ENCODE measurements at regions not wholly inside any gene's neighbourhood (a gene's known extent, or its start where the extent isn't known, plus 50 kb on each side); places are given as distances from the start of the nearest gene placed in this dataset.
"Not testable (repeated sequence)": the region's sequence is repeated elsewhere in the genome, so short reads cannot be mapped to it uniquely, and the experiment has no call there.

DNA sequence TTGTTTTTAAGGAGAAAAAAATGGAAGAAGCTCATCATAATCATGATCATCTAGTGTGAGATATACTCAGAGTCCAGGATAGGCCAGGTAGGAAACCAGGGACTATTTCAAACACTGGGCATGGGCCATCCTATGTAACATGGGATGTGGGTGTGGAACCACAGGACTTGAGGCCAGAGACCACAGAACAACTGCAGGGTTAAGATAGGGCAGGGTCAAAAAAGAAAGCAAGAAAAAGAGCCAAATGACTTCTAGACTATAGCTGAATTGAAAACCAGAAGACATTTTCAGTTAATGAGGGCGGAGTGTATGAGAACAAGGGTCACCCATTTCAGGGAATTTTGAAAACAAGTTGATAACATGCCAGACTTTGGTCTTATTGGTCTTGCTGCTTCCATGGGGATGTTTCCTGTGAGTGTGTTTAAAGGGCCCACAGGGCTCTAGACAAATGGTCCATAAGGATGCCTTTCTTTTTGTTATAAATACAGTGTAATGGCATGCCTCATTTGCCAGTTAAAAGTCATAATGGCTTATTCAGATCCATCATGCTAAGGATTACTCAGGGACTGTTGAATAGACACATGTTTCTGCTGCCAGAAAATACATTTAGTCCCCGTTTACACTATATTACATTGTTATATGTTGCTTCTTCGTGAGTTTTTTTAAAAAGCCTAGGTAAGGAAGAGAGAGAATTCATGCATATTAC lies 182.0 kb upstream of the C21orf91 start:
- Mint-ChIP-seq H3K36me3 (ENCODE audit: low read depth) (no peaks in the 10 kb centered on the region), H3K4me3 (ENCODE audit: low read depth) (no peak overlapping the region), H3K9me3 (peaks cover 4% of the 10 kb centered on the region), H3K27me3 (ENCODE audit: low read depth) (no peaks in the 10 kb centered on the region), H3K27ac (no peak overlapping the region), H3K4me1 (ENCODE audit: low read depth) (no peaks in the 10 kb centered on the region)
- intact Hi-C loops (cut with micrococcal nuclease): no loop called here
- no peak for DNase-seq (ENCODE audit: low spot score)

DNA sequence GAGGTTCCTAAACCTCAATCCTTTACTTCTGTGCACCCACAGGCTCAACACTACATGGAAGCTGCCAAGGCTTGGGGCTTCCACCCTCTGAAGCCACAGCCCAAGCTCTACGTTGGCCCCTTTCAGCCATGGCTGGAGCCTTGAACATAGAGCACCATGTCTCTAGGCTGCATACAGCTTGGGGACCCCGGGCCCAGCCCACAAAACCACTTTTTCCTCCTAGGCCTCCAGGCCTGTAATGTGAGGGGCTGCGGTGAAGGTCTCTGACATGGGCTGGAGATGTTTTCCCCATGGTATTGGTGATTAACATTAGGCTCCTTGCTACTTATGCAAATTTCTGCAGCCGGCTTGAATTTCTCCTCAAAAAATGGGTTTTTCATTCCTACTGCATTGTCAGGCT lies 179.4 kb upstream of the C21orf91 start:
- H3K36me3 Mint-ChIP-seq (ENCODE audit: low read depth); H3K27ac Mint-ChIP-seq; H3K4me3 Mint-ChIP-seq (ENCODE audit: low read depth); H3K27me3 Mint-ChIP-seq (ENCODE audit: low read depth); intact Hi-C loops (cut with micrococcal nuclease); DNase-seq (ENCODE audit: low spot score); H3K4me1 Mint-ChIP-seq (ENCODE audit: low read depth): not testable (repeated sequence)
- H3K9me3 Mint-ChIP-seq: peaks cover 20% of the 10 kb centered on the region

DNA sequence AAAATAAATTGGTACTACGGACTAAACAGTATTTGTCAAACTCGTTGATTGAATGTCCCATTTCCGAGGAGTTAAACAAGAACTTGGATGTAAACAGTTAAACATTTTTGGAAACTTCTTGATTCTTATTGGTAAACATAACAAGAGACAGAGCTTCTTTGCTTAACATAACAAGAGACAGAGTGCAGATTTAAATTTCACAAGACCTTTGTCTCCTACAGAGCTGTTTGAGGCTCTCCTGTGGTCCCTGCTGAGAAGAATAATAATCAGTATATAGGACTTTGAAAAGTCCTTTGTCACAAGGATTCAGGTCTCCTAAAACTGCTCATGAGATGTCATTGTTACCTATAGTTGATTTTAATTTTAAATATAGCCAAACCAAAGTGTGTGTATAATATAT lies 170.6 kb upstream of the C21orf91 start:
- no peak for DNase-seq (ENCODE audit: low spot score)
- no peaks in the 10 kb centered on the region for H3K36me3 Mint-ChIP-seq (ENCODE audit: low read depth)
- no peak overlapping the region for H3K27ac Mint-ChIP-seq
- no peaks in the 10 kb centered on the region for H3K27me3 Mint-ChIP-seq (ENCODE audit: low read depth)
- H3K9me3 Mint-ChIP-seq: peaks cover 8% of the 10 kb centered on the region
- H3K4me3 Mint-ChIP-seq (ENCODE audit: low read depth): no peak overlapping the region
- intact Hi-C loops (cut with micrococcal nuclease): no loop called here
- no peaks in the 10 kb centered on the region for H3K4me1 Mint-ChIP-seq (ENCODE audit: low read depth)

GRCh38 chr21:17988102-17988437 lies 168.9 kb upstream of the C21orf91 start:
- Mint-ChIP-seq H3K9me3 (no peaks in the 10 kb centered on the region), H3K27me3 (ENCODE audit: low read depth) (no peaks in the 10 kb centered on the region), H3K36me3 (ENCODE audit: low read depth) (no peaks in the 10 kb centered on the region), H3K4me3 (ENCODE audit: low read depth) (no peak overlapping the region), H3K4me1 (ENCODE audit: low read depth) (no peaks in the 10 kb centered on the region), H3K27ac (no peak overlapping the region)
- no peak for DNase-seq (ENCODE audit: low spot score)
- intact Hi-C loops (cut with micrococcal nuclease): no loop called here

DNA sequence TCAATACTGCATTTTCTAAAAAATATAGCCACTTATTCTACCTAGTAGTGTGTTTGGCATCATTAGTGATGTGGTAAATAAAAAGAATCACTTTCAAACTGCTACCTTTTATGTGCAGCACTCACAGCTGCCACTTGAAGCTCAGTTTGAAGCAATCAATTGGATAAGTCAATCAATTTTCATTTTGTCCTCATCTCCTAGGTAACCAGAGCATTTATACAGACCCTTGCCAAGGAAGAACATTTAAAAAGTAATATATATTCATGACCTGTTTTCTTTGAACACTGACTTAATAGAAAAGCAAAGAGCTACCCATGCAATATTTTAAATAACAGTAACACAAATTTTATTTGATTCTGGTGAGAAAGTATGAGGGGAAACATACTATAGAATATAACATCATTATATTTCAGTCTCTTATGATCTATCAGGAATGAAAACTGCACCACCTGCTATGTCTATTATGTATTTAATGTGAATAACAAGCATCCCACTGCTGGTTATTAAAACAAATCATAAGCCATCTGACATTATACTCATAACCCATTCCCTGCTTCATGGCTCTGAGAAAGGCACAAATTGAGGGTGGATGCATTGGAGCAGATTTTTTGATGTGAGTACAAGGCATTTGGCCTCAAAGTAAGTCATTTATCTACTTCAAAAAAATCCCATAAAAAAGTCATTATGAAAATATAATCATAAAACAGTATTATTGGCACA lies 168.4 kb upstream of the C21orf91 start:
- intact Hi-C loops (cut with micrococcal nuclease): no loop called here
- no peaks in the 10 kb centered on the region for H3K9me3 Mint-ChIP-seq
- no peaks in the 10 kb centered on the region for H3K27me3 Mint-ChIP-seq (ENCODE audit: low read depth)
- no peak overlapping the region for H3K4me3 Mint-ChIP-seq (ENCODE audit: low read depth)
- no peak for DNase-seq (ENCODE audit: low spot score)
- H3K27ac Mint-ChIP-seq: no peak overlapping the region
- no peaks in the 10 kb centered on the region for H3K4me1 Mint-ChIP-seq (ENCODE audit: low read depth)
- no peaks in the 10 kb centered on the region for H3K36me3 Mint-ChIP-seq (ENCODE audit: low read depth)

DNA sequence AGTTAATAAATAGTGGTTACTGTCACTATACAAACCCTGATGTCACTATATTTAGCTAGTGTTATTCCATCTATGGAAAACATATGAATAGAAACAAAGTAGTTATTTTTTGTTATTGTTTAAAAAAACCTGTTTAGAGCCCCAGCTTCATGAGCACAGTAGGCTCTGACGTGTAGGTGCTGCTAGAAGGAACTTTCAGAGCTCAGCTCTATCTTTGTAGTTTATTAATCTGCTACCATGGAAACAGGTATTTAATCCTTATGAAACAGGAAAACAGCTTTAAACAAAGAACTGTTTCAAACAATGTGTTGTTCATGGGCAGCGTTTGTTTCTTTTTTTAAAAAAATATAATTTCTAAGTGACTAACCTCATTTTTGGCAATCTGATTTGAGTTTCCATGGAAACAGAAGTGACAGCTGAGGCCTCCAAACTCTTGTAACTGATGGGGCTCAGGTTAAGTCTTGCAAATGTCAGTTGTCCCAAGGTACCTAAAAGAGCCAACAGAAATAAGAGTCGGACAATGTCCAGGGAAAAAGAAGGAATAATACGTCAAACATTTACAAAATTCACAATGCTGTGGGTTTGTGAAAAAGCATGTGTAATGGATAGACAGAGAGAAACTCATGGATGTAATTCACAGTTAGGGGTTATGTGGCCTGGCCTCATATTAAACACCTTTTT lies 162.0 kb upstream of the C21orf91 start:
- Mint-ChIP-seq H3K27ac (no peak overlapping the region), H3K27me3 (ENCODE audit: low read depth) (no peaks in the 10 kb centered on the region), H3K4me3 (ENCODE audit: low read depth) (no peak overlapping the region), H3K4me1 (ENCODE audit: low read depth) (no peaks in the 10 kb centered on the region), H3K36me3 (ENCODE audit: low read depth) (no peaks in the 10 kb centered on the region), H3K9me3 (no peaks in the 10 kb centered on the region)
- intact Hi-C loops (cut with micrococcal nuclease): no loop called here
- no peak for DNase-seq (ENCODE audit: low spot score)

GRCh38 chr21:17979763-17980162 lies 160.6 kb upstream of the C21orf91 start:
- H3K27ac Mint-ChIP-seq: no peak overlapping the region
- H3K4me1 Mint-ChIP-seq (ENCODE audit: low read depth): no peaks in the 10 kb centered on the region

DNA sequence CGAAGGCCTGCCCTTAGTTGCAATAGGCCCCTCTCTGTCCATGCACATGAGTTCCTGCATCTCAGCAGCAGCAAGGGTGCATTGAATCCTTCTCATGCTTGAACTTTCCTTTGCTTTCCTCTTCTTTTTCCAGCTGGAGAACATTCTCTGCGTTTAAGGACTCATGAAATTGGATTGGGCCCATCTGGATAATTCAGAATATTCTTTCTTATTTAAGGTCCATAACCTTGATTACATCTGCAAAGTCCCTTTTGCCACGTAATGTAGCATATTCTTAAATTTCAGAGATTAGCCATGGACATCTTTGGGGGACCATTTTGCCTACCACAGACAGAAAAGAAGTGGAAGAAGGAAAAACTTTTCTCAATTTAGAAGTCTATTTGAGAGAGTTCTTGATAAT lies 159.7 kb upstream of the C21orf91 start:
- H3K9me3 Mint-ChIP-seq: no peaks in the 10 kb centered on the region
- no peaks in the 10 kb centered on the region for H3K36me3 Mint-ChIP-seq (ENCODE audit: low read depth)
- no peak overlapping the region for H3K27ac Mint-ChIP-seq
- intact Hi-C loops (cut with micrococcal nuclease): no loop called here
- H3K4me1 Mint-ChIP-seq (ENCODE audit: low read depth): no peaks in the 10 kb centered on the region
- H3K4me3 Mint-ChIP-seq (ENCODE audit: low read depth): no peak overlapping the region
- no peaks in the 10 kb centered on the region for H3K27me3 Mint-ChIP-seq (ENCODE audit: low read depth)
- DNase-seq (ENCODE audit: low spot score): no peak

More at GRCh38 chr21:17979763-17980162, 160.6 kb upstream of the C21orf91 start:
- H3K9me3 Mint-ChIP-seq: no peaks in the 10 kb centered on the region
- intact Hi-C loops (cut with micrococcal nuclease): no loop called here
- no peaks in the 10 kb centered on the region for H3K27me3 Mint-ChIP-seq (ENCODE audit: low read depth)
- no peaks in the 10 kb centered on the region for H3K36me3 Mint-ChIP-seq (ENCODE audit: low read depth)
- DNase-seq (ENCODE audit: low spot score): no peak
- no peak overlapping the region for H3K4me3 Mint-ChIP-seq (ENCODE audit: low read depth)

DNA sequence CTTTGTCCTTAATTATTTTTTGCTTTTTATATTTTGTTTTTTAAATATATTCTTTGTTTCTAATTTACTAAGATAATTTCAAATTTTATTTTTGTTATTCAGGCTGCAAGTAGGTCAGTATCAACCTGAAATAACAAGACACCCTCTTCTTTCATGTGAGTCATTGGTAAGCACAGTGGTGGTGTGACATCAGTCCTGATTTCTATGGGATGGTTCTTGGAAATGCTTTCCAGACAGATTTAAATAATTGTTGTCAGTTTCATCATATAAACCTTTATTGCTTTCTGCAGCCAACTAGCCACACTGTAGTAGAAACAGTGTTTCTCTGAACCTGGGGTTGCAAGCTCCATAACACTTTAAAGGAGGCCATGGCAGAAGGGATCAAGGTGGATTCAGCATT lies 157.5 kb upstream of the C21orf91 start:
- no peak for DNase-seq (ENCODE audit: low spot score)
- Mint-ChIP-seq H3K9me3 (no peaks in the 10 kb centered on the region), H3K27ac (no peak overlapping the region), H3K27me3 (ENCODE audit: low read depth) (no peaks in the 10 kb centered on the region), H3K36me3 (ENCODE audit: low read depth) (no peaks in the 10 kb centered on the region), H3K4me3 (ENCODE audit: low read depth) (no peak overlapping the region), H3K4me1 (ENCODE audit: low read depth) (no peaks in the 10 kb centered on the region)
- intact Hi-C loops (cut with micrococcal nuclease): no loop called here

GRCh38 chr21:17976139-17976538 lies 157.0 kb upstream of the C21orf91 start:
- Mint-ChIP-seq H3K27ac (no peak overlapping the region), H3K9me3 (no peaks in the 10 kb centered on the region), H3K4me3 (ENCODE audit: low read depth) (no peak overlapping the region), H3K27me3 (ENCODE audit: low read depth) (no peaks in the 10 kb centered on the region), H3K4me1 (ENCODE audit: low read depth) (no peaks in the 10 kb centered on the region), H3K36me3 (ENCODE audit: low read depth) (no peaks in the 10 kb centered on the region)
- intact Hi-C loops (cut with micrococcal nuclease): no loop called here
- no peak for DNase-seq (ENCODE audit: low spot score)

- H3K27me3 Mint-ChIP-seq (ENCODE audit: low read depth): no peaks in the 10 kb centered on the region
- no peak overlapping the region for H3K4me3 Mint-ChIP-seq (ENCODE audit: low read depth)
- H3K36me3 Mint-ChIP-seq (ENCODE audit: low read depth): no peaks in the 10 kb centered on the region
- no peak for DNase-seq (ENCODE audit: low spot score)
- intact Hi-C loops (cut with micrococcal nuclease): no loop called here
- no peaks in the 10 kb centered on the region for H3K4me1 Mint-ChIP-seq (ENCODE audit: low read depth)
- H3K27ac Mint-ChIP-seq: no peak overlapping the region
- H3K9me3 Mint-ChIP-seq: no peaks in the 10 kb centered on the region
Measured at GRCh38 chr21:17967319-17967718, 148.2 kb upstream of the C21orf91 start.

DNA sequence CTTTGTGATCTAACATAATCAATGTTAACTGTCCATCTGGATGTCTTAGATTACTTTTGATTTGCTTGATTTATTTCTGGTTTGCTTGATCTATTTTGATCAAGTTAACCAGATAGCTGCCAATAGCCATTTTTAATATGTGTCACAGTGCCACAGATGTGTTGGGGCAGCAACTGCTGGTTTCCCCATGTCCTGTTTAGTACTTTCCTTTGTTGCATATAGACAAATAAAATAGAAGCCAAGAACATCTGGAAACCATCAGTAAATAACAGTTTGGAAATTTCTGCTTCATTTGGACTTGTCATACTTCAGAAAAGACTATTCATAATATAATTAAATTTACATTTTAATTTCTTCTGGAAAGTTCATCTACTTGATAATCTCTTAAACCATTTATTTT lies 145.6 kb upstream of the C21orf91 start:
- no peaks in the 10 kb centered on the region for H3K4me1 Mint-ChIP-seq (ENCODE audit: low read depth)
- no peaks in the 10 kb centered on the region for H3K36me3 Mint-ChIP-seq (ENCODE audit: low read depth)
- H3K27ac Mint-ChIP-seq: no peak overlapping the region
- intact Hi-C loops (cut with micrococcal nuclease): no loop called here
- DNase-seq (ENCODE audit: low spot score): no peak
- no peak overlapping the region for H3K4me3 Mint-ChIP-seq (ENCODE audit: low read depth)
- no peaks in the 10 kb centered on the region for H3K9me3 Mint-ChIP-seq
- H3K27me3 Mint-ChIP-seq (ENCODE audit: low read depth): no peaks in the 10 kb centered on the region

DNA sequence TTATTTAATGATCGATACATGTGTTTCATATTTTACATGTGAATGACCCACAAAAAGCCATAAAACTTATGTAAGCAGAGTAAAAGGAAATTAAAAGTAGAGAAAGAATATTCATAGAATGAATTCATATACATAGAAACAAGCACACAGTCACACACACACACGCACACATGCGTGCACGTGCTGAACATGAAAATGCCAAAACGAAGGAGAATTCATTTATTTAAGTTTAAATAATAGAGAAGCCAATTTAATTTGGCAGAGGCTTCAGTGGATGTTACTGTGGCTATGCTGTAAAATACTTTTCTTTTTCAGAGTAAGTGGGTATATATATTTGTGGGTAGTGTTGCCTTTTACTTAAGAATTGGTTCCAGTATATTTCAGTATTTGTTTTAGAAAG lies 145.0 kb upstream of the C21orf91 start:
- no peaks in the 10 kb centered on the region for H3K4me1 Mint-ChIP-seq (ENCODE audit: low read depth)
- intact Hi-C loops (cut with micrococcal nuclease): no loop called here

More for the DNA sequence above, 145.0 kb upstream of the C21orf91 start:
- Mint-ChIP-seq H3K9me3 (no peaks in the 10 kb centered on the region), H3K27ac (no peak overlapping the region), H3K4me3 (ENCODE audit: low read depth) (no peak overlapping the region), H3K27me3 (ENCODE audit: low read depth) (no peaks in the 10 kb centered on the region), H3K36me3 (ENCODE audit: low read depth) (no peaks in the 10 kb centered on the region)
- DNase-seq (ENCODE audit: low spot score): no peak
